GM12865 (cell line): ENCODE measurements at regions not wholly inside any gene's neighbourhood (a gene's known extent, or its start where the extent isn't known, plus 50 kb on each side); places are given as distances from the start of the nearest gene placed in this dataset.
"Not testable (repeated sequence)": the region's sequence is repeated elsewhere in the genome, so short reads cannot be mapped to it uniquely, and the experiment has no call there.

Experiments used
- DNase-seq: peaks from one replicate; pipeline ENCODE4 v3.0.0; 2010; ENCODE audit warnings: low read depth
- H3K4me3 ChIP-seq: 2 replicates; pipeline ENCODE4 v1.5.1; 2011; ENCODE audit warnings: mild to moderate bottlenecking, low read depth, low read length, control low read depth
- CTCF ChIP-seq: IDR thresholded peaks from 2 replicates; pipeline ENCODE4 v1.5.1; 2011; ENCODE audit warnings: low read length, control low read depth, low read depth, inconsistent platforms; ENCODE audit not compliant: insufficient read depth; ENCODE audit errors: missing control alignments

DNA sequence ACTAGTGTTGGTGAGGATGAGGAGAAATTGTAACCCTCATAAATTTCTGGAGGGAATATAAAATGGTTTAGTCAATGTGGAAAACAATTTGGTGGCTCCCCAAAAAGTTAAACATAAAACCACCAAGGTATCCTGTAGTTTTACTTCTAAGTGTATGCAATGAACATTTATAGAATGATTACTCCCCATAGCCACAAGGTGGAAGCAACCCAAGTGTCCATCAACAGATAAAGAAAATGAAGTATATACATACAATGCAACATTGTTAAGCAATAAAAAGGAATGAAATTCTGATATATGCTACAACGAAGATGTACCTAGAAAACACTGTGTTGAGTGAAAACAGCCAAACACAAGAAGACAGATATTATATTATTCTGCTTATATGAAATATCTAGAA lies 569.1 kb upstream of the GRID2 start:
- DNase-seq: no peak
- no peak for TF ChIP-seq CTCF
- no peak overlapping the region for H3K4me3 ChIP-seq

- DNase-seq, H3K4me3 ChIP-seq: not testable (repeated sequence)
These were observed 564.9 kb upstream of the GRID2 start for GRCh38 chr4:91738831-91739230.

GRCh38 chr4:91746551-91746950 lies 557.2 kb upstream of the GRID2 start:
- TF ChIP-seq CTCF: no peak
- H3K4me3 ChIP-seq: no peak overlapping the region
- no peak for DNase-seq

- no peak for TF ChIP-seq CTCF
- H3K4me3 ChIP-seq: no peak overlapping the region
- no peak for DNase-seq
These were observed 551.8 kb upstream of the GRID2 start for GRCh38 chr4:91751961-91752360.

- no peak for DNase-seq
- no peak overlapping the region for H3K4me3 ChIP-seq
These were observed 549.0 kb upstream of the GRID2 start for GRCh38 chr4:91754716-91755115.

DNA sequence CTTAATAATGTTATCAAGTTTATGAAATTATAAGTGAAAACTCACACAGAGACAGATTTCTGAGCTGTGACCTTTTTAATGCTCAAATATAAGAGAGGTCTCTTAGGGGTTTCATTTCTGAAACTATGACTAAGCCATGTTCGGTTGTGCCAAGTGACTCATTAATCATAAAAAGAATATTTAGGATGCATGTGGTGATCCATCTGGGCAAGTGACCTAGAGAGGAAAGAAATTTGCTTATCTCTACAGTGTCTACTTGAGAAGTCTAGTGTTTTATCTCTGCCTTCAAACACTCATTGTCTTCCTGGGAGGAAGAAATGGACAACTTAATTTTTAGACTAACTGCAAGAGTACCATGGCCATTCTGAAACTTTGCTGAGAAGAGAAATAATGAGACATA lies 545.3 kb upstream of the GRID2 start:
- H3K4me3 ChIP-seq: no peak overlapping the region
- TF ChIP-seq CTCF: no peak
- no peak for DNase-seq

More at GRCh38 chr4:91754716-91755115, 549.0 kb upstream of the GRID2 start:
- no peak for TF ChIP-seq CTCF

DNA sequence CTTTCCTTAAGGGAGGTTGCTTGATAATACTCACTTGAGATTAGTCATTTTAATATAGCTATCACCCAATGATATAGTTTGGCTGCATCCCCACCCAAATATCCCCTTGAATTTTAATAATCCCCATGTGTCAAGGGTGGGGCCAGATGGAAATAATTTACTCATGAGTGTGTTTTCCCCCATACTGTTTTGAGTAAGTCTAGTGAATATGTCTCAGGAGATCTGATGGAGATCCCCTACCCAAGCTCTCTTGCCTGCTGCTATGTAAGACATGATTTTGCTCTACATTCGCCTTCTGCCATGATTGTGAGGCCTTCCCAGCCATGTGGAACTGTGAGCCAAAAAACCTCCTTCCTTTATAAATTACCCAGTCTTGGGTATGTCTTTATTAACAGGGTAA lies 539.7 kb upstream of the GRID2 start:
- DNase-seq: no peak
- no peak overlapping the region for H3K4me3 ChIP-seq
- no peak for TF ChIP-seq CTCF

- TF ChIP-seq CTCF: no peak
- H3K4me3 ChIP-seq: no peak overlapping the region
- no peak for DNase-seq
These were observed 533.9 kb upstream of the GRID2 start for GRCh38 chr4:91769912-91770311.

- not testable (repeated sequence) for DNase-seq, H3K4me3 ChIP-seq
These were observed 512.1 kb upstream of the GRID2 start for GRCh38 chr4:91791631-91792030.
